HL-60 (cell line): ENCODE measurements at regions not wholly inside any gene's neighbourhood (a gene's known extent, or its start where the extent isn't known, plus 50 kb on each side); places are given as distances from the start of the nearest gene placed in this dataset.

Experiments used
- GABPA ChIP-seq: IDR thresholded peaks from 2 replicates; pipeline ENCODE4 v1.6.1; 2012; ENCODE audit warnings: low read depth
- POLR2AphosphoS5 ChIP-seq: IDR thresholded peaks from 2 replicates; pipeline ENCODE4 v1.6.1; 2012; ENCODE audit warnings: low read depth
- SPI1 ChIP-seq: IDR thresholded peaks from 2 replicates; pipeline ENCODE4 v1.6.1; 2012; ENCODE audit warnings: low read depth, mild to moderate bottlenecking, borderline replicate concordance
- TF ChIP-seq, protein P1 (sequence below): IDR thresholded peaks from one replicate; pipeline ENCODE4 v1.5.1; 2011; ENCODE audit warnings: low read length, control low read depth, inconsistent platforms; ENCODE audit not compliant: insufficient read depth
- TF ChIP-seq, protein P2 (sequence below): IDR thresholded peaks from 2 replicates; pipeline ENCODE4 v1.6.1; 2012; ENCODE audit warnings: low read depth; ENCODE audit not compliant: insufficient replicate concordance

DNA sequence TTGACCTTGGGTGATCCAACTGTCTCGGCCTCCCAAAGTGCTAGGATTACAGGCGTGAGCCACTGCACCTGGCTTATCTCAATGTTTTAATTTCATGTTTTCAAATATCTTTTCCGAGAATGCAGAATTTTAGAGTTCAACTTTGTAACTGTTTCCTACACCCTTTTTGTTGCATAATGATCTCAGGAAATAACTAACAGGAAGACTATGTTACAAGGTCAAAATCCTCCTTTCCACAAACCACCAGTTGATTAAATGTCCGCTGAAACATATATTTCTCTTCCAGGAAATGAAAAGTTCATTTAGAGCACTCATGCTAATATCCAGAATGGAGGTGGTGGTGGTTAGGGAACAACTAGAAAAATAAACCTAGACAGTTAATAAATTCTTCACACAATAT lies 377.8 kb downstream of the PPP4R3C start:
- TF ChIP-seq, protein P1, sequence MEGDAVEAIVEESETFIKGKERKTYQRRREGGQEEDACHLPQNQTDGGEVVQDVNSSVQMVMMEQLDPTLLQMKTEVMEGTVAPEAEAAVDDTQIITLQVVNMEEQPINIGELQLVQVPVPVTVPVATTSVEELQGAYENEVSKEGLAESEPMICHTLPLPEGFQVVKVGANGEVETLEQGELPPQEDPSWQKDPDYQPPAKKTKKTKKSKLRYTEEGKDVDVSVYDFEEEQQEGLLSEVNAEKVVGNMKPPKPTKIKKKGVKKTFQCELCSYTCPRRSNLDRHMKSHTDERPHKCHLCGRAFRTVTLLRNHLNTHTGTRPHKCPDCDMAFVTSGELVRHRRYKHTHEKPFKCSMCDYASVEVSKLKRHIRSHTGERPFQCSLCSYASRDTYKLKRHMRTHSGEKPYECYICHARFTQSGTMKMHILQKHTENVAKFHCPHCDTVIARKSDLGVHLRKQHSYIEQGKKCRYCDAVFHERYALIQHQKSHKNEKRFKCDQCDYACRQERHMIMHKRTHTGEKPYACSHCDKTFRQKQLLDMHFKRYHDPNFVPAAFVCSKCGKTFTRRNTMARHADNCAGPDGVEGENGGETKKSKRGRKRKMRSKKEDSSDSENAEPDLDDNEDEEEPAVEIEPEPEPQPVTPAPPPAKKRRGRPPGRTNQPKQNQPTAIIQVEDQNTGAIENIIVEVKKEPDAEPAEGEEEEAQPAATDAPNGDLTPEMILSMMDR, result no peak
- TF ChIP-seq, protein P2, sequence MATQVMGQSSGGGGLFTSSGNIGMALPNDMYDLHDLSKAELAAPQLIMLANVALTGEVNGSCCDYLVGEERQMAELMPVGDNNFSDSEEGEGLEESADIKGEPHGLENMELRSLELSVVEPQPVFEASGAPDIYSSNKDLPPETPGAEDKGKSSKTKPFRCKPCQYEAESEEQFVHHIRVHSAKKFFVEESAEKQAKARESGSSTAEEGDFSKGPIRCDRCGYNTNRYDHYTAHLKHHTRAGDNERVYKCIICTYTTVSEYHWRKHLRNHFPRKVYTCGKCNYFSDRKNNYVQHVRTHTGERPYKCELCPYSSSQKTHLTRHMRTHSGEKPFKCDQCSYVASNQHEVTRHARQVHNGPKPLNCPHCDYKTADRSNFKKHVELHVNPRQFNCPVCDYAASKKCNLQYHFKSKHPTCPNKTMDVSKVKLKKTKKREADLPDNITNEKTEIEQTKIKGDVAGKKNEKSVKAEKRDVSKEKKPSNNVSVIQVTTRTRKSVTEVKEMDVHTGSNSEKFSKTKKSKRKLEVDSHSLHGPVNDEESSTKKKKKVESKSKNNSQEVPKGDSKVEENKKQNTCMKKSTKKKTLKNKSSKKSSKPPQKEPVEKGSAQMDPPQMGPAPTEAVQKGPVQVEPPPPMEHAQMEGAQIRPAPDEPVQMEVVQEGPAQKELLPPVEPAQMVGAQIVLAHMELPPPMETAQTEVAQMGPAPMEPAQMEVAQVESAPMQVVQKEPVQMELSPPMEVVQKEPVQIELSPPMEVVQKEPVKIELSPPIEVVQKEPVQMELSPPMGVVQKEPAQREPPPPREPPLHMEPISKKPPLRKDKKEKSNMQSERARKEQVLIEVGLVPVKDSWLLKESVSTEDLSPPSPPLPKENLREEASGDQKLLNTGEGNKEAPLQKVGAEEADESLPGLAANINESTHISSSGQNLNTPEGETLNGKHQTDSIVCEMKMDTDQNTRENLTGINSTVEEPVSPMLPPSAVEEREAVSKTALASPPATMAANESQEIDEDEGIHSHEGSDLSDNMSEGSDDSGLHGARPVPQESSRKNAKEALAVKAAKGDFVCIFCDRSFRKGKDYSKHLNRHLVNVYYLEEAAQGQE, result no peak
- TF ChIP-seq POLR2AphosphoS5 (no peak), GABPA (no peak), SPI1 (no peak)
